Adrenal gland (tissue), 9 donors: ENCODE measurements at regions not wholly inside any gene's neighbourhood (a gene's known extent, or its start where the extent isn't known, plus 50 kb on each side); places are given as distances from the start of the nearest gene placed in this dataset.

Experiments
- DNase-seq, 7 donors: peaks; one replicate each; pipeline ENCODE4 v3.0.0-alpha.2; 2019 to 2020
- H3K27ac ChIP-seq, 5 donors: fragments of 200-600 bp; sonication (generic) in 4 of 5; 1 replicate in 3 of 5; 2 replicates in 2 of 5; pipeline versions ENCODE4 v1.5.1 to v1.8.0; 2016 to 2020; ENCODE audit warnings: mild to moderate bottlenecking in 1 of 5
- H3K27me3 ChIP-seq: fragments of 200-600 bp; 2 replicates; pipeline ENCODE4 v1.8.0; 2021
- H3K36me3 ChIP-seq, 2 donors: fragments of 200-600 bp; replicated peaks in 1 of 2; 1 replicate in 1 of 2; 2 replicates in 1 of 2; pipeline versions ENCODE4 v1.5.1 to v1.8.0; 2018 to 2022
- H3K4me1 ChIP-seq, 2 donors: fragments of 200-600 bp; replicated peaks in 1 of 2; 1 replicate in 1 of 2; 2 replicates in 1 of 2; pipeline versions ENCODE4 v1.5.1 to v1.8.0; 2018 to 2021
- H3K4me3 ChIP-seq, 4 donors: fragments of 200-600 bp; sonication (generic) in 3 of 4; one replicate each; pipeline ENCODE4 v1.5.1; 2016 to 2018
- H3K9me3 ChIP-seq, 3 donors: fragments of 200-600 bp; sonication (generic) in 1 of 3; replicated peaks in 1 of 3; 1 replicate in 2 of 3; 2 replicates in 1 of 3; pipeline versions ENCODE4 v1.5.1 to v1.8.0; 2016 to 2021
- POLR2A ChIP-seq, 2 donors: fragments of 450-650 bp; IDR thresholded peaks; one replicate each; pipeline ENCODE4 v1.6.1; 2017; ENCODE audit warnings: antibody characterized with exemption in 2 of 2, mild to moderate bottlenecking in 2 of 2, moderate library complexity in 1 of 2
- WGBS, 4 donors: extraction: QIAGEN DNeasy Blood & Tissue Kit in 2 of 4; methylation state at CpG; one replicate each; pipeline versions ENCODE4 v1.1.5 to v1.1.7; 2013 to 2017; 5-methylcytosine and 5-hydroxymethylcytosine counted together
- intact Hi-C, 2 donors: fragments of 100-400 bp; cut with DNase I; formaldehyde crosslinking; loops; one replicate each; pipeline versions ENCODE4 v1.14.1 to v1.15.0; 2022 to 2023
- TF ChIP-seq, protein P1 (sequence below), 6 experiments: fragments of 450-650 bp in 4 of 6; fragments of 200-600 bp in 2 of 6; sonication (generic) in 1 of 6; IDR thresholded peaks; 1 replicate in 5 of 6; 2 replicates in 1 of 6; pipeline versions ENCODE4 v1.5.1 to v1.8.0; 2016 to 2021; ENCODE audit warnings: antibody characterized with exemption in 6 of 6, mild to moderate bottlenecking in 2 of 6, moderate library complexity in 1 of 6
- donor health status: healthy with polysubstance abuse.
- donor health status: Bipolar disorder and iron deficiency.
- donor health status: DM: yes; HTN: yes; CAD: no.
- donor health status: DM: no; HTN: no; CAD: no.
- donor health status: DM: no; HTN: no; CAD: no.

DNA sequence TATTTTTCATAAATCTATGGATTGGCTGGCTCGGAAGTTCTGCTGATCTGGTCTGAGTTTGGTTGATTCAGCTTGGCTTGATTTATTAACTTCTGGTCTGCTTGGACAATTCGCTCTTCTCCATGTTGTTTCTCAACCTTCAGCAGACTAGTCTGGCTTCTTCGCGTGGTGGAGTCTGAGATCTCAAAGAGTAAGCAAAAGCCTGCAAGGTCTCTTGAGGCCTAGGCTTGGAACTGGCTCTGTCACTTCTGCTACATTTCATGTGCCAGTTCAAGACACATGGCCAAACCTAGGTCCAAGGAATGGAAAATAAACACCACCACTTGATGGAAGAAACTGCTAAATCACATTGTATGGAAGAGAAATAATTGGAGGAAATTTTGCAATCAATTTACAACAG lies 115.1 kb upstream of the JAG1 start:
- WGBS, 4 donors: 87 to 96% (median 93%) methylated on average over 4 of the region's 4 CpGs
- H3K27me3 ChIP-seq: no peaks in the 10 kb centered on the region
- H3K4me1 ChIP-seq: no peaks in the 10 kb centered on the region
- no peaks in the 10 kb centered on the region for H3K36me3 ChIP-seq
- no peaks in the 10 kb centered on the region for H3K9me3 ChIP-seq
- intact Hi-C loops: no loop called here
- TF ChIP-seq, protein P1, sequence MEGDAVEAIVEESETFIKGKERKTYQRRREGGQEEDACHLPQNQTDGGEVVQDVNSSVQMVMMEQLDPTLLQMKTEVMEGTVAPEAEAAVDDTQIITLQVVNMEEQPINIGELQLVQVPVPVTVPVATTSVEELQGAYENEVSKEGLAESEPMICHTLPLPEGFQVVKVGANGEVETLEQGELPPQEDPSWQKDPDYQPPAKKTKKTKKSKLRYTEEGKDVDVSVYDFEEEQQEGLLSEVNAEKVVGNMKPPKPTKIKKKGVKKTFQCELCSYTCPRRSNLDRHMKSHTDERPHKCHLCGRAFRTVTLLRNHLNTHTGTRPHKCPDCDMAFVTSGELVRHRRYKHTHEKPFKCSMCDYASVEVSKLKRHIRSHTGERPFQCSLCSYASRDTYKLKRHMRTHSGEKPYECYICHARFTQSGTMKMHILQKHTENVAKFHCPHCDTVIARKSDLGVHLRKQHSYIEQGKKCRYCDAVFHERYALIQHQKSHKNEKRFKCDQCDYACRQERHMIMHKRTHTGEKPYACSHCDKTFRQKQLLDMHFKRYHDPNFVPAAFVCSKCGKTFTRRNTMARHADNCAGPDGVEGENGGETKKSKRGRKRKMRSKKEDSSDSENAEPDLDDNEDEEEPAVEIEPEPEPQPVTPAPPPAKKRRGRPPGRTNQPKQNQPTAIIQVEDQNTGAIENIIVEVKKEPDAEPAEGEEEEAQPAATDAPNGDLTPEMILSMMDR (IDR thresholded peaks at IDR 0.05): no peak
- no peak for TF ChIP-seq POLR2A (IDR thresholded peaks at IDR 0.05)
- no peak overlapping the region for H3K4me3 ChIP-seq
- no peak for DNase-seq
- no peak overlapping the region for H3K27ac ChIP-seq

- intact Hi-C loops: no loop called here
- 96 to 100% (median 100%) methylated on average over 1 of the region's 1 CpG for WGBS, 4 donors
- DNase-seq: no peak
- Histone ChIP-seq H3K4me3 (no peak overlapping the region), H3K27ac (no peak overlapping the region), H3K4me1 (no peaks in the 10 kb centered on the region), H3K36me3 (no peaks in the 10 kb centered on the region), H3K27me3 (no peaks in the 10 kb centered on the region), H3K9me3 (no peaks in the 10 kb centered on the region)
- TF ChIP-seq POLR2A (IDR thresholded peaks at IDR 0.05): no peak
- TF ChIP-seq, protein P1 (IDR thresholded peaks at IDR 0.05): no peak
These were observed 115.6 kb upstream of the JAG1 start for GRCh38 chr20:10789386-10789785.

GRCh38 chr20:10790013-10790412 lies 116.2 kb upstream of the JAG1 start:
- no peak overlapping the region for H3K4me3 ChIP-seq
- WGBS, 4 donors: 81 to 87% (median 83%) methylated on average over 8 of the region's 8 CpGs
- no peak for DNase-seq
- no peaks in the 10 kb centered on the region for H3K36me3 ChIP-seq
- no peaks in the 10 kb centered on the region for H3K27me3 ChIP-seq
- H3K9me3 ChIP-seq: no peaks in the 10 kb centered on the region
- no peak overlapping the region for H3K27ac ChIP-seq
- no peaks in the 10 kb centered on the region for H3K4me1 ChIP-seq
- TF ChIP-seq, protein P1 (IDR thresholded peaks at IDR 0.05): no peak
- TF ChIP-seq POLR2A (IDR thresholded peaks at IDR 0.05): no peak
- intact Hi-C loops: no loop called here

- DNase-seq: no peak
- no peaks in the 10 kb centered on the region for H3K4me1 ChIP-seq
- H3K36me3 ChIP-seq: no peaks in the 10 kb centered on the region
- TF ChIP-seq POLR2A (IDR thresholded peaks at IDR 0.05): no peak
- TF ChIP-seq, protein P1 (IDR thresholded peaks at IDR 0.05): no peak
- no peaks in the 10 kb centered on the region for H3K9me3 ChIP-seq
- no peak overlapping the region for H3K4me3 ChIP-seq
- H3K27ac ChIP-seq: no peak overlapping the region
- no peaks in the 10 kb centered on the region for H3K27me3 ChIP-seq
- intact Hi-C loops: no loop called here
- WGBS, 4 donors: 77 to 84% (median 78%) methylated on average over 3 of the region's 3 CpGs
These were observed 118.5 kb upstream of the JAG1 start for GRCh38 chr20:10792291-10792690.
